K562 (cell line): ENCODE measurements at regions not wholly inside any gene's neighbourhood (a gene's known extent, or its start where the extent isn't known, plus 50 kb on each side); places are given as distances from the start of the nearest gene placed in this dataset.
A peak's percentile ranks its signal among the peaks of the same experiment; 100 is the strongest.

ENCODE experiments used
- ATAC-seq: fragments of 200-7000 bp; cut with Tn5 transposase; 3 replicates; pipeline ENCODE4 v1.9.1; 2020; ENCODE audit warnings: moderate library complexity
- BruUV-seq: library from RNA; stranded (reverse); fragments of 400-500 nt; replicated peaks from 2 replicates; lab custom pipeline; 2021; lab: Mats Ljungman, UMichigan
- CTCF ChIA-PET: fragments of 300-600 bp; formaldehyde crosslinking; extraction: SDS; loops from one replicate; lab custom pipeline; 2021; ENCODE audit warnings: low intra/inter-chr PET ratio; lab: Yijun Ruan, JAX
- POLR2A ChIA-PET: fragments of 300-600, 350-650 bp; sonication (Branson Sonifier 250); formaldehyde crosslinking; extraction: SDS; loops from one replicate; lab custom pipeline; 2021; ENCODE audit warnings: antibody characterized with exemption, inconsistent platforms; lab: Yijun Ruan, JAX
- DNase-seq, 4 experiments: peaks; one replicate each; pipeline versions ENCODE4 v3.0.0 to v3.0.0-alpha.2; 2011 to 2018; ENCODE audit warnings: low spot score in 3 of 4, mixed read lengths in 3 of 4; ENCODE audit errors: extremely low read depth in 1 of 4
- FAIRE-seq: peaks from 2 replicates; lab custom pipeline; 2011; peaks lifted over from hg19 to GRCh38; lab: Jason Lieb, UNC
- H2AFZ ChIP-seq: 2 replicates; pipeline ENCODE4 v1.6.0; 2011; ENCODE audit warnings: low read depth, low read length, control low read depth, inconsistent platforms
- H3K27ac ChIP-seq: fragments of 200-600 bp; 3 replicates; pipeline ENCODE4 v1.8.0; 2011; ENCODE audit warnings: low read depth, mild to moderate bottlenecking, control low read depth, inconsistent platforms, low read length, moderate library complexity, mixed read lengths; ENCODE audit errors: extremely low read depth
- H3K27me3 ChIP-seq, 2 experiments: fragments of 300-600 bp in 1 of 2; 2 replicates in 1 of 2; 3 replicates in 1 of 2; pipeline versions ENCODE4 v1.6.0 to v1.8.0; 2011; ENCODE audit warnings: inconsistent platforms in 2 of 2, low read length in 2 of 2, mild to moderate bottlenecking in 1 of 2, mixed read lengths in 1 of 2, moderate library complexity in 1 of 2; ENCODE audit not compliant: control insufficient read depth in 2 of 2, insufficient read depth in 2 of 2
- H3K36me3 ChIP-seq: fragments of 300-600 bp; 3 replicates; pipeline ENCODE4 v1.8.0; 2011; ENCODE audit warnings: mild to moderate bottlenecking, low read length, inconsistent platforms; ENCODE audit not compliant: control insufficient read depth, insufficient read depth
- H3K4me1 ChIP-seq, 2 experiments: fragments of 200-600 bp in 1 of 2; replicated peaks in 1 of 2; 2 replicates in 1 of 2; 3 replicates in 1 of 2; pipeline versions ENCODE4 v1.5.1 to v1.8.0; 2011; ENCODE audit warnings: inconsistent platforms in 2 of 2, low read length in 2 of 2, mild to moderate bottlenecking in 1 of 2, mixed read lengths in 1 of 2, moderate library complexity in 1 of 2; ENCODE audit not compliant: control insufficient read depth in 2 of 2, insufficient read depth in 2 of 2
- H3K4me2 ChIP-seq: 2 replicates; pipeline ENCODE4 v1.6.1; 2011; ENCODE audit warnings: low read length, control low read depth, inconsistent platforms, mixed read lengths; ENCODE audit not compliant: insufficient read depth
- H3K4me3 ChIP-seq: fragments of 200-600 bp; sonication (generic), shearing (Covaris generic); 2 replicates; pipeline ENCODE4 v1.5.1; 2016; ENCODE audit warnings: control low read depth, inconsistent platforms
- H3K79me2 ChIP-seq: fragments of 200-600 bp; 3 replicates; pipeline ENCODE4 v1.8.0; 2011; ENCODE audit warnings: low read length, inconsistent platforms; ENCODE audit not compliant: control insufficient read depth, insufficient read depth
- H3K9ac ChIP-seq, 2 experiments: 2 replicates each; pipeline versions ENCODE4 v1.6.0 to v1.6.1; 2011; ENCODE audit warnings: low read depth in 2 of 2, low read length in 2 of 2, control low read depth in 1 of 2, inconsistent platforms in 1 of 2, mild to moderate bottlenecking in 1 of 2, mixed read lengths in 1 of 2; ENCODE audit not compliant: insufficient read depth in 1 of 2
- H3K9me1 ChIP-seq: one replicate; pipeline ENCODE4 v1.6.0; 2011; ENCODE audit warnings: inconsistent platforms, mild to moderate bottlenecking, low read length, moderate library complexity; ENCODE audit not compliant: control insufficient read depth, insufficient read depth
- H3K9me3 ChIP-seq: replicated peaks from 2 replicates; pipeline ENCODE4 v1.5.1; 2011; ENCODE audit warnings: low read depth, low read length, inconsistent platforms; ENCODE audit not compliant: control insufficient read depth, insufficient read depth
- H4K20me1 ChIP-seq: replicated peaks from 2 replicates; pipeline ENCODE4 v1.6.1; 2011; ENCODE audit warnings: low read length, inconsistent platforms, mixed read lengths; ENCODE audit not compliant: control insufficient read depth, insufficient read depth
- ATF3 ChIP-seq, 2 experiments: fragments of 450-650 bp in 1 of 2; sonication (generic) in 1 of 2; formaldehyde crosslinking in 1 of 2; IDR thresholded peaks in 1 of 2; conservative IDR thresholded peaks in 1 of 2; 2 replicates each; pipeline versions ENCODE4 v1.6.1 to v1.8.1; 2016 to 2023; ENCODE audit warnings: mild to moderate bottlenecking in 2 of 2, moderate library complexity in 2 of 2, inconsistent platforms in 1 of 2, missing genetic modification reagents in 1 of 2
- CTCF ChIP-seq, 3 experiments: IDR thresholded peaks in 2 of 3; conservative IDR thresholded peaks in 1 of 3; 2 replicates each; pipeline ENCODE4 v1.5.1; 2011 to 2012; ENCODE audit warnings: low read length in 3 of 3, mild to moderate bottlenecking in 3 of 3, control low read depth in 2 of 3, improper control_type of control experiment in 1 of 3, inconsistent platforms in 1 of 3, low read depth in 1 of 3, mixed read lengths in 1 of 3, moderate library complexity in 1 of 3; ENCODE audit not compliant: insufficient read depth in 2 of 3
- FIP1L1 ChIP-seq: fragments of 200-400 bp; formaldehyde crosslinking; IDR thresholded peaks from 2 replicates; pipeline ENCODE4 v1.6.1; 2018; ENCODE audit warnings: mild to moderate bottlenecking, low read depth, low read length; ENCODE audit not compliant: poor library complexity, severe bottlenecking
- FOXA3 ChIP-seq, 2 experiments: fragments of 450-650 bp in 1 of 2; sonication (generic) in 1 of 2; formaldehyde crosslinking; IDR thresholded peaks in 1 of 2; conservative IDR thresholded peaks in 1 of 2; 2 replicates each; pipeline versions ENCODE4 v1.4.0 to v1.8.0; 2020 to 2022; ENCODE audit warnings: mild to moderate bottlenecking in 2 of 2, missing genetic modification reagents in 1 of 2
- MAFG ChIP-seq: fragments of 450-650 bp; conservative IDR thresholded peaks from 2 replicates; pipeline ENCODE4 v1.6.1; 2016; ENCODE audit warnings: missing genetic modification characterization, missing compliant biosample characterization
- PTRF ChIP-seq: fragments of 450-650 bp; IDR thresholded peaks from 2 replicates; pipeline ENCODE4 v1.6.1; 2016; ENCODE audit warnings: mild to moderate bottlenecking, missing genetic modification characterization, missing compliant biosample characterization
- RAD21 ChIP-seq, 2 experiments: fragments of 250-450 bp in 1 of 2; fragments of 450-650 bp in 1 of 2; sonication (Bioruptor Pico) in 1 of 2; formaldehyde crosslinking in 1 of 2; IDR thresholded peaks in 1 of 2; conservative IDR thresholded peaks in 1 of 2; 2 replicates each; pipeline versions ENCODE4 v1.4.0 to v1.8.0; 2020 to 2022; ENCODE audit warnings: mild to moderate bottlenecking in 2 of 2, moderate library complexity in 1 of 2
- RUNX1 ChIP-seq: sonication (generic); IDR thresholded peaks from 2 replicates; pipeline ENCODE4 v1.6.1; 2016; ENCODE audit warnings: antibody characterized with exemption, low read depth
- STAT5A ChIP-seq: IDR thresholded peaks from 2 replicates; pipeline ENCODE4 v1.6.1; 2012; ENCODE audit warnings: low read length, inconsistent platforms, borderline replicate concordance
- TAF7 ChIP-seq: fragments of 450-650 bp; IDR thresholded peaks from 2 replicates; pipeline ENCODE4 v1.6.1; 2016; ENCODE audit warnings: missing genetic modification characterization, missing compliant biosample characterization
- TRIM28 ChIP-seq: fragments of 450-650 bp; IDR thresholded peaks from 2 replicates; pipeline ENCODE4 v1.6.1; 2017
- ZBTB33 ChIP-seq: sonication (generic); formaldehyde crosslinking; IDR thresholded peaks from 2 replicates; pipeline ENCODE4 v1.8.1; 2023; ENCODE audit warnings: mild to moderate bottlenecking, missing genetic modification reagents
- ZNF384 ChIP-seq: IDR thresholded peaks from 2 replicates; pipeline ENCODE4 v1.6.1; 2012; ENCODE audit warnings: low read depth, low read length, improper control_type of control experiment
- WGBS: fragments of 100-300 bp; shearing (Covaris generic); methylation state at CpG from one replicate; pipeline ENCODE4 v1.1.6; 2016; ENCODE audit warnings: low coverage, mixed read lengths; ENCODE audit not compliant: insufficient coverage; ENCODE audit errors: missing lambda C conversion rate; 5-methylcytosine and 5-hydroxymethylcytosine counted together
- in situ Hi-C: fragments of 300-500 bp; cut with MboI; formaldehyde crosslinking; loops from 4 replicates; pipeline ENCODE4 v1.15.0; 2018; ENCODE audit warnings: inconsistent platforms, mixed read lengths
- intact Hi-C: fragments of 100-400 bp; cut with micrococcal nuclease; formaldehyde crosslinking; loops from 2 replicates; pipeline ENCODE4 v1.14.2; 2022

- Histone ChIP-seq H3K4me2 (no peak overlapping the region), H3K4me3 (no peak overlapping the region), H3K27me3 (peaks cover 0 to 11% of the 10 kb centered on the region in 2 experiments; a peak in 1 of 5 replicates), H4K20me1 (no peaks in the 10 kb centered on the region), H3K9ac (no peak overlapping the region), H3K27ac (no peak overlapping the region), H3K4me1 (no peaks in the 10 kb centered on the region), H3K9me1 (no peaks in the 10 kb centered on the region), H3K9me3 (no peaks in the 10 kb centered on the region), H3K79me2 (no peaks in the 10 kb centered on the region), H2AFZ (no peak overlapping the region), H3K36me3 (no peaks in the 10 kb centered on the region)
- TF ChIP-seq STAT5A (no peak), FIP1L1 (no peak), RUNX1 (no peak), MAFG (tag) (no peak), CTCF (IDR thresholded peaks at IDR 0.05 in 2 of 3, conservative IDR thresholded peaks at IDR 0.05 in 1 of 3; ENCODE audit: insufficient read depth in 2 of 3, low read depth in 1 of 3, low read length in 3 of 3) (peak in 1 of 3 experiments; percentile 30; a peak in 1 of 6 replicates), ZBTB33 (CRISPR knock-in tag) (no peak), ATF3 (IDR thresholded peaks at IDR 0.05) (no peak), ATF3 (CRISPR knock-in tag; conservative IDR thresholded peaks at IDR 0.05) (no peak), TAF7 (tag) (no peak), TRIM28 (no peak), FOXA3 (CRISPR knock-in tag; conservative IDR thresholded peaks at IDR 0.05 in 1 of 2, IDR thresholded peaks at IDR 0.05 in 1 of 2) (no peak), PTRF (no peak), ZNF384 (peak; percentile 72), RAD21 (CRISPR knock-in tag; conservative IDR thresholded peaks at IDR 0.05 in 1 of 2, IDR thresholded peaks at IDR 0.05 in 1 of 2) (peak; percentile 36 to 54)
- ATAC-seq (no peak), DNase-seq (no peak), FAIRE-seq (no peak)
- BruUV-seq: no TSS peak
- WGBS: 0% methylated on average over 3 of the region's 3 CpGs
- in situ Hi-C loops (loop anchor here (25.0 kb wide), 1 partner anchor 289 kb away; no protein-coding TSS in a partner anchor), intact Hi-C loops (no loop called here)
- ChIA-PET POLR2A (interaction anchor here (0.8 kb wide), 1 partner anchor 8 kb away, joined by 4 read pairs; no protein-coding TSS in a partner anchor), CTCF (no interaction called here)
Observed at GRCh38 chr2:191501561-191502168, 176.3 kb upstream of the NABP1 start.
